GM12891 (cell line): ENCODE measurements at regions not wholly inside any gene's neighbourhood (a gene's known extent, or its start where the extent isn't known, plus 50 kb on each side); places are given as distances from the start of the nearest gene placed in this dataset.

Experiments used
- DNase-seq: peaks from one replicate; pipeline ENCODE4 v3.0.0; 2011; ENCODE audit warnings: low spot score; ENCODE audit not compliant: insufficient read length
- FAIRE-seq: peaks from 2 replicates; lab custom pipeline; 2011; peaks lifted over from hg19 to GRCh38; lab: Jason Lieb, UNC
- PAX5 ChIP-seq: IDR thresholded peaks from 2 replicates; pipeline ENCODE4 v1.6.1; 2011; ENCODE audit warnings: low read length, moderate library complexity, mild to moderate bottlenecking; ENCODE audit not compliant: insufficient read depth, severe bottlenecking
- POLR2A ChIP-seq: IDR thresholded peaks from 2 replicates; pipeline ENCODE4 v1.6.1; 2011; ENCODE audit warnings: low read depth, low read length, control low read depth
- POLR2AphosphoS5 ChIP-seq: IDR thresholded peaks from 2 replicates; pipeline ENCODE4 v1.6.1; 2011; ENCODE audit warnings: low read depth, low read length, control low read depth
- POU2F2 ChIP-seq: IDR thresholded peaks from 2 replicates; pipeline ENCODE4 v1.6.1; 2011; ENCODE audit warnings: low read depth, mild to moderate bottlenecking, control low read depth, low read length, moderate library complexity
- SPI1 ChIP-seq: IDR thresholded peaks from 2 replicates; pipeline ENCODE4 v1.6.1; 2011; ENCODE audit warnings: low read depth, low read length, control low read depth
- TAF1 ChIP-seq: IDR thresholded peaks from 2 replicates; pipeline ENCODE4 v1.6.1; 2011; ENCODE audit warnings: low read depth, low read length, control low read depth

GRCh38 chr18:73728657-73729056 is 419.0 kb downstream of the FBXO15 start:
- DNase-seq (no peak), FAIRE-seq (no peak)
- no peak for TF ChIP-seq POLR2AphosphoS5
- TF ChIP-seq POU2F2: no peak
- TF ChIP-seq SPI1: no peak
- TF ChIP-seq TAF1: no peak
- TF ChIP-seq PAX5: no peak
- no peak for TF ChIP-seq POLR2A

GRCh38 chr18:73724958-73725357 is 422.7 kb downstream of the FBXO15 start:
- FAIRE-seq: no peak
- DNase-seq: no peak

GRCh38 chr18:73719611-73720010 is 428.0 kb downstream of the FBXO15 start:
- no peak for TF ChIP-seq TAF1
- no peak for TF ChIP-seq POU2F2
- TF ChIP-seq PAX5: no peak
- no peak for TF ChIP-seq SPI1
- TF ChIP-seq POLR2AphosphoS5: no peak
- no peak for TF ChIP-seq POLR2A
- DNase-seq (no peak), FAIRE-seq (no peak)

More at GRCh38 chr18:73724958-73725357, 422.7 kb downstream of the FBXO15 start:
- TF ChIP-seq POLR2A (no peak), POU2F2 (no peak), PAX5 (no peak), POLR2AphosphoS5 (no peak), TAF1 (no peak), SPI1 (no peak)

- no peak for FAIRE-seq
- no peak for TF ChIP-seq POLR2A
- TF ChIP-seq TAF1: no peak
- no peak for TF ChIP-seq PAX5
- no peak for TF ChIP-seq POLR2AphosphoS5
- TF ChIP-seq SPI1: no peak
- no peak for TF ChIP-seq POU2F2
- DNase-seq: no peak
Observed at GRCh38 chr18:73717570-73717969, 430.1 kb downstream of the FBXO15 start.

- TF ChIP-seq TAF1: no peak
- no peak for TF ChIP-seq PAX5
- TF ChIP-seq POLR2A: no peak
- TF ChIP-seq POU2F2: no peak
- TF ChIP-seq SPI1: no peak
- no peak for TF ChIP-seq POLR2AphosphoS5
- DNase-seq: no peak
- FAIRE-seq: no peak
Observed at GRCh38 chr18:73715210-73715670, 432.4 kb downstream of the FBXO15 start.

- no peak for TF ChIP-seq TAF1
- no peak for TF ChIP-seq POU2F2
- no peak for TF ChIP-seq POLR2AphosphoS5
- no peak for TF ChIP-seq PAX5
- TF ChIP-seq SPI1: no peak
- TF ChIP-seq POLR2A: no peak
- FAIRE-seq: no peak
Observed at GRCh38 chr18:73714466-73714865, 433.2 kb downstream of the FBXO15 start.

GRCh38 chr18:73711256-73711655 is 436.4 kb downstream of the FBXO15 start:
- DNase-seq: no peak
- no peak for TF ChIP-seq SPI1
- no peak for TF ChIP-seq POLR2AphosphoS5
- TF ChIP-seq POLR2A: no peak
- no peak for FAIRE-seq

More at GRCh38 chr18:73714466-73714865, 433.2 kb downstream of the FBXO15 start:
- DNase-seq: no peak

- FAIRE-seq (no peak), DNase-seq (no peak)
- TF ChIP-seq POLR2AphosphoS5: no peak
- TF ChIP-seq TAF1: no peak
- TF ChIP-seq SPI1: no peak
- no peak for TF ChIP-seq POLR2A
- no peak for TF ChIP-seq POU2F2
- no peak for TF ChIP-seq PAX5
Observed at GRCh38 chr18:73708591-73708990, 439.0 kb downstream of the FBXO15 start.

- DNase-seq (no peak), FAIRE-seq (no peak)
- TF ChIP-seq POLR2A (no peak), POLR2AphosphoS5 (no peak), TAF1 (no peak), PAX5 (no peak), SPI1 (no peak), POU2F2 (no peak)
Observed at GRCh38 chr18:73707035-73707434, 440.6 kb downstream of the FBXO15 start.

- TF ChIP-seq POLR2AphosphoS5: no peak
- no peak for TF ChIP-seq SPI1
- TF ChIP-seq POLR2A: no peak
- TF ChIP-seq PAX5: no peak
- TF ChIP-seq TAF1: no peak
- TF ChIP-seq POU2F2: no peak
- no peak for DNase-seq
- FAIRE-seq: no peak
Observed at GRCh38 chr18:73697353-73697752, 450.3 kb downstream of the FBXO15 start.
